ENCODE measurements at regions not wholly inside any gene's neighbourhood (a gene's known extent, or its start where the extent isn't known, plus 50 kb on each side); places are given as distances from the start of the nearest gene placed in this dataset.

DNA sequence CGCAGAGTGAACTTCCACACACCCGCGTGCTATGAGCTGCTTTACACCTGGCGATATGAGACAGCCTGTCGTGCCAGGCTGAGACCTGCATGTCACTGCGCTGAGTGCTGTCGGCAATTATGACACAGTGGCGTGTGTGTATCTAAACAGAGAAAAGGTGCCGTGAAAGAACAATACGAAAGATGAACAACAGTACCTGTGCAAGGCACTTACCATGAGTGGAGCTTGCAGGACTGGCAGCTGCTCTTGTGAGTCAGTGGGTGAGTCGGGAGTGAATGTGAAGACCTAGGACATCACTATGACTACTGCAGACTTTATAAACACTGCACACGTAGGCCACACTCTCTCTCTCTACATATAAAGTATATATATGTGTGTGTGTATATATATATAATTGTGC lies 68.5 kb upstream of the DUSP22 start (continued):
- TF ChIP-seq POLR2AphosphoS5 (IDR thresholded peaks at IDR 0.05; ENCODE audit: low read length), result no peak
- TF ChIP-seq POLR2AphosphoS2 (IDR thresholded peaks at IDR 0.05; ENCODE audit: low read depth, low read length), result no peak
- no peak for TF ChIP-seq NFYB (IDR thresholded peaks at IDR 0.05; ENCODE audit: insufficient read depth, low read depth, low read length)
- TF ChIP-seq ATF7 (IDR thresholded peaks at IDR 0.05; ENCODE audit: low read depth), result no peak
- TF ChIP-seq LARP7 (IDR thresholded peaks at IDR 0.05), result no peak
- TF ChIP-seq ZNF384 (IDR thresholded peaks at IDR 0.05; ENCODE audit: borderline replicate concordance, low read depth, low read length), result no peak
- 0 out of 2 replicates have a peak, but pooled peaks have one; percentile 4 for TF ChIP-seq POLR2A (IDR thresholded peaks at IDR 0.05; ENCODE audit: low read depth, low read length)

DNA sequence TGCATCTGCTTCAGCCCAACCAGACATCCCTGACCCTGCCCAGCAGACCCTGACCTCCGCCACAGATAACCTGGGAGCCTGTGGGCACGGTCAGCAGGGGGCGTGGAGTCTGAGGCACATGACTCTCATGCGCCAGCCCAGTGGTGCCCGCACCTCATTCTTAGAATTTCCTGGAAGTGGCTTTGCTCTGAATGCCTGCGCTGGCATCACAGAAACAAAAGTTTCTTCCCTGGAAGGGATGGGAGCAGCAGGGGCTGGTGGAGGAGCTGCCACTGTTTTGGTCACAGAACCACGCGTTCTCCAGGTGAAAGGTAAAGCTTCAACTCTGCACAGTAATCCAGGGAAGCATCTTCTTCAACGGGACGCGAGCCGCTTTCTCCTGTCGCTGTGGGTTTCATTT lies 67.9 kb upstream of the DUSP22 start:
- no peaks in the 10 kb centered on the region for H3K36me3 ChIP-seq (ENCODE audit: control insufficient read depth in 2 of 2, insufficient read depth in 2 of 2, low read length in 1 of 2)
- no TSS peak for BruUV-seq (replicated peaks)
- DNase-seq (ENCODE audit: low read depth, low spot score), result no peak
- in situ Hi-C loops (cut with MboI), result no loop called here
- POLR2A ChIA-PET, result interaction anchor here (1.0 to 10.4 kb wide), 5 partner anchors 9 to 81 kb away, joined by 3 to 139 read pairs (median 3); no protein-coding TSS in a partner anchor
- peak overlapping the region; percentile 94 for H3K27ac ChIP-seq (ENCODE audit: control insufficient read depth, insufficient read depth)
- no peak overlapping the region for H3K4me3 ChIP-seq
- H3K9me3 ChIP-seq (replicated peaks; ENCODE audit: control insufficient read depth, insufficient read depth, low read length), result no peaks in the 10 kb centered on the region
- H3K4me2 ChIP-seq (ENCODE audit: control insufficient read depth, insufficient read depth), result no peak overlapping the region
- no peak for FAIRE-seq
- over 99% methylated on average over 13 of the region's 13 CpGs for WGBS (ENCODE audit: insufficient coverage, insufficient replicate concordance, low lambda C conversion rate, missing lambda C conversion rate)
- TF ChIP-seq, protein P1, sequence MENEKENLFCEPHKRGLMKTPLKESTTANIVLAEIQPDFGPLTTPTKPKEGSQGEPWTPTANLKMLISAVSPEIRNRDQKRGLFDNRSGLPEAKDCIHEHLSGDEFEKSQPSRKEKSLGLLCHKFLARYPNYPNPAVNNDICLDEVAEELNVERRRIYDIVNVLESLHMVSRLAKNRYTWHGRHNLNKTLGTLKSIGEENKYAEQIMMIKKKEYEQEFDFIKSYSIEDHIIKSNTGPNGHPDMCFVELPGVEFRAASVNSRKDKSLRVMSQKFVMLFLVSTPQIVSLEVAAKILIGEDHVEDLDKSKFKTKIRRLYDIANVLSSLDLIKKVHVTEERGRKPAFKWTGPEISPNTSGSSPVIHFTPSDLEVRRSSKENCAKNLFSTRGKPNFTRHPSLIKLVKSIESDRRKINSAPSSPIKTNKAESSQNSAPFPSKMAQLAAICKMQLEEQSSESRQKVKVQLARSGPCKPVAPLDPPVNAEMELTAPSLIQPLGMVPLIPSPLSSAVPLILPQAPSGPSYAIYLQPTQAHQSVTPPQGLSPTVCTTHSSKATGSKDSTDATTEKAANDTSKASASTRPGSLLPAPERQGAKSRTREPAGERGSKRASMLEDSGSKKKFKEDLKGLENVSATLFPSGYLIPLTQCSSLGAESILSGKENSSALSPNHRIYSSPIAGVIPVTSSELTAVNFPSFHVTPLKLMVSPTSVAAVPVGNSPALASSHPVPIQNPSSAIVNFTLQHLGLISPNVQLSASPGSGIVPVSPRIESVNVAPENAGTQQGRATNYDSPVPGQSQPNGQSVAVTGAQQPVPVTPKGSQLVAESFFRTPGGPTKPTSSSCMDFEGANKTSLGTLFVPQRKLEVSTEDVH (IDR thresholded peaks at IDR 0.05; ENCODE audit: low read depth, partially characterized antibody), result no peak
- TF ChIP-seq MLLT1 (IDR thresholded peaks at IDR 0.05), result peak; percentile 64
- ATAC-seq, result no peak
- CTCF ChIA-PET, result interaction anchor here (1.1 to 13.3 kb wide), 4 partner anchors 33 to 1173 kb away, joined by 4 to 460 read pairs (median 5); no protein-coding TSS in a partner anchor
- H4K20me1 ChIP-seq (ENCODE audit: control insufficient read depth, insufficient read depth), result no peaks in the 10 kb centered on the region
- SMC1A ChIA-PET (ENCODE audit: uncharacterized antibody, unreplicated experiment), result interaction anchor here (0.7 to 24.5 kb wide), 11 partner anchors 7 to 368 kb away, joined by 3 to 748 read pairs (median 37); partner anchors contain the start of gene IRF4
- no peak overlapping the region; the same call in 1 of the 2 replicates for H3K9ac ChIP-seq (ENCODE audit: control insufficient read depth, insufficient read depth, low read length)
- no peaks in the 10 kb centered on the region for H3K27me3 ChIP-seq (replicated peaks in 1 of 2; ENCODE audit: control insufficient read depth in 2 of 2, insufficient read depth in 2 of 2, low read length in 1 of 2)
- H2AFZ ChIP-seq (ENCODE audit: control insufficient read depth, low read depth, low read length), result no peak overlapping the region
- H3K79me2 ChIP-seq (ENCODE audit: control insufficient read depth, insufficient read depth, low read length), result peaks cover 32% of the 10 kb centered on the region
- peaks cover 96% of the 10 kb centered on the region for H3K4me1 ChIP-seq (ENCODE audit: control insufficient read depth, insufficient read depth, low read length)
- RAD21 ChIA-PET (ENCODE audit: unreplicated experiment), result interaction anchor here (1.1 to 15.0 kb wide), 10 partner anchors 6 to 107 kb away, joined by 3 to 519 read pairs (median 52); partner anchors contain the start of gene DUSP22
- intact Hi-C loops (cut with micrococcal nuclease; ENCODE audit: unreplicated experiment), result loop anchor here (10.0 kb wide), 1 partner anchor 270 kb away; no protein-coding TSS in a partner anchor
